Activated CD4-positive, alpha-beta memory T cell treated with anti-CD3 and anti-CD28 coated beads for 36 hours (primary cell): ENCODE measurements at regions not wholly inside any gene's neighbourhood (a gene's known extent, or its start where the extent isn't known, plus 50 kb on each side); places are given as distances from the start of the nearest gene placed in this dataset.

Source experiments
- CTCF ChIA-PET: fragments of 350-600 bp; sonication (Branson Sonifier 250); formaldehyde crosslinking; loops from one replicate; lab custom pipeline; 2021; ENCODE audit warnings: antibody characterized with exemption, inconsistent platforms; lab: Charles Lee
- POLR2A ChIA-PET: fragments of 350-600 bp; sonication (Branson Sonifier 250); formaldehyde crosslinking; loops from one replicate; lab custom pipeline; 2021; ENCODE audit warnings: antibody characterized with exemption; lab: Charles Lee
- DNase-seq: peaks from one replicate; pipeline ENCODE4 v3.0.0-alpha.2; 2020
- H3K27ac Mint-ChIP-seq: one replicate; pipeline ENCODE4 v1.8.0; 2021; ENCODE audit warnings: mixed read lengths
- H3K27me3 Mint-ChIP-seq: one replicate; pipeline ENCODE4 v1.8.0; 2021; ENCODE audit warnings: mixed read lengths
- H3K36me3 Mint-ChIP-seq: one replicate; pipeline ENCODE4 v1.8.0; 2021; ENCODE audit warnings: mixed read lengths
- H3K4me1 Mint-ChIP-seq: one replicate; pipeline ENCODE4 v1.8.0; 2021; ENCODE audit warnings: low read depth, mixed read lengths
- H3K4me3 Mint-ChIP-seq: one replicate; pipeline ENCODE4 v1.8.0; 2021; ENCODE audit warnings: mild to moderate bottlenecking, mixed read lengths
- H3K9me3 Mint-ChIP-seq: one replicate; pipeline ENCODE4 v1.8.0; 2021; ENCODE audit warnings: mixed read lengths
- intact Hi-C: fragments of 100-400 bp; cut with micrococcal nuclease; formaldehyde crosslinking; loops from one replicate; pipeline ENCODE4 v1.15.1; 2023

DNA sequence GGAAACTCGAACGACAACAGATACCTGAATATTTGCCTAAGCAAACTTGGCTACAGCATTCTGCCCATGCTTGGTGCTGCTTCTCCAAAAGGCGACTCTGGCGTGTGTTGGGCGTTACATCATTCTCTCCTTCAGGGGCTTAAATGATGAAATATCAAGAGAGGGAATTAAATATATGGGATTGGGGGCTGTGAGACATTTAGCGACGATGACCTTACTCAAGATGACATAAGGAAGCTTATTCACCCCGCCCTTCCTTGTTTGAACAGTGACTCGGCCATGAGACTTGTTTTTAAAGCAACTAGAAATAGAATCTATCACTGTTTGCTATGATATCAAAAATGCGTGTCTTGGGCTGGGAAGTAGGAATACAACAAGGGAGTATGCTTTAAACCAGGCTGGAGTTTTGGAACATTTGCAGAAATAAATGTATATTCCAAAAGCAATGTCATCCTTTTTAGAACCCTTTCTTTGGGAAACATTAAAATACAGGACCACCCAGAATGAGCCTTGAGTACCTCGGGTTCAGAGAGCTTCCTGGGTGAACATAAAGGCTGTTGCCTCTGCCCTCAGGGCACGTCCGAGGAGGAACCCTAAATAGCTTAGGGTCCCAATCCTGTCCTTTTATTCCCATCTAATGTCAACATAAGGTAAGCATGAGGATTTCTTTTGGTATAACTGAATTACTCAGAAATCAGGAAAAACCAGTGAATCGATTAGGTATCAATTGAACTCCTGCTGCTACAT, 123.3 kb upstream of the SLC45A1 start:
- ChIA-PET POLR2A (no interaction called here), CTCF (no interaction called here)
- Mint-ChIP-seq H3K27ac (no peak overlapping the region), H3K4me3 (no peak overlapping the region), H3K27me3 (no peaks in the 10 kb centered on the region), H3K9me3 (no peaks in the 10 kb centered on the region), H3K36me3 (no peaks in the 10 kb centered on the region), H3K4me1 (peaks cover 18% of the 10 kb centered on the region)
- DNase-seq = no peak
- intact Hi-C loops = no loop called here

DNA sequence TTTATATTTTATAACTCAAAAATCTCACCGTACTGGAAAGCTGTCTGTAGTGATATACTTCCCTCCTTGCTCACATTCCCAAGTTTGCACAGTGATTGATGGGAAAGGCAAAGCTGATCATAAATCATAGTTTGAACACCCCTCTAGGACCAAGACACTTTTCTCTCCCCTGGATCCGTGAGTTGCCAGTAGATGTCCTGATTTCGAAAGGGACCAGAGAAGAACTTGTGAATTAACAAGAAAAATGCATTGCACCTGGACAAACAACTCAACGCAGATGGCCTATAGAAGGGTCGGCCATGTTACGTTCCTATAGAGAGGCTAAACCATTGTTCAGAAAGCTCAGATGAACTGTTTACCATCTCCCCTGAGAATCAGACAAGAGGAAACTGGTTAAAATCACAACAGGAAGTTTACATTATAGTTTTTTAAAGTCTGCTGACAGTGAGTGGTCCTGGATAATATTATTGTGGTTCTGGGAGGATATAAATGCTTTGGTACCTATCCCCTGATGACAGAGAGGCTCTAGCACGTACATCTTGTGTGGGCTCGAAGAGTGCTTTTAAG, 124.0 kb upstream of the SLC45A1 start:
- Mint-ChIP-seq H3K27ac (no peak overlapping the region), H3K9me3 (no peaks in the 10 kb centered on the region), H3K36me3 (no peaks in the 10 kb centered on the region), H3K4me1 (peaks cover 18% of the 10 kb centered on the region), H3K4me3 (no peak overlapping the region), H3K27me3 (no peaks in the 10 kb centered on the region)
- ChIA-PET POLR2A (no interaction called here), CTCF (no interaction called here)
- no peak for DNase-seq
- intact Hi-C loops = no loop called here

DNA sequence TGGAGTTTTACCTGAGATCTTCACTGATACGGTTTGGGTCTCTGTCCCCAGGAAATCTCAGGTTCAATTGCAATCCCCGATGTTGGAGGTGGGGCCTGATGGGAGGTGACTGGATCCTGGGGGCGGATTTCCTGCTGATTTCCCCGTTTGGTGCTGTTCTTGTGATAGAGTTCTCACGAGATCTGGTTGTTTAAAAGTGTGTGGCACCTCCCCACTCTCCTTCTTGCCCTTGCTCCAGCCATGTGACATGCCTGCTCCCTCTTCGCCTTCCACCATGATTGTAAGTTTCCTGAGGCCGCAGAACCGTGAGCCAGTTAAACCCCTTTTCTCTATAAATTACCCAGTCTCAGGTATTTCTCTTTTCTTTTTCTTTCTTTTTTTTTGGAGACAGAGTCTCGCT, 126.4 kb upstream of the SLC45A1 start:
- no peaks in the 10 kb centered on the region for H3K27me3 Mint-ChIP-seq
- H3K27ac Mint-ChIP-seq = no peak overlapping the region
- no peaks in the 10 kb centered on the region for H3K9me3 Mint-ChIP-seq
- intact Hi-C loops = no loop called here
- CTCF ChIA-PET = no interaction called here
- no peak overlapping the region for H3K4me3 Mint-ChIP-seq
- H3K4me1 Mint-ChIP-seq = peaks cover 11% of the 10 kb centered on the region
- no peaks in the 10 kb centered on the region for H3K36me3 Mint-ChIP-seq
- POLR2A ChIA-PET = no interaction called here
- peak; percentile 17 for DNase-seq

GRCh38 chr1:8189931-8190483, 127.9 kb upstream of the SLC45A1 start:
- Mint-ChIP-seq H3K27ac (no peak overlapping the region), H3K4me1 (peaks cover 11% of the 10 kb centered on the region), H3K36me3 (no peaks in the 10 kb centered on the region), H3K27me3 (no peaks in the 10 kb centered on the region), H3K4me3 (no peak overlapping the region), H3K9me3 (no peaks in the 10 kb centered on the region)
- ChIA-PET POLR2A (interaction anchor here (0.6 kb wide), 1 partner anchor 133 kb away, joined by 3 read pairs; no protein-coding TSS in a partner anchor), CTCF (no interaction called here)
- DNase-seq = no peak
- intact Hi-C loops = no loop called here

GRCh38 chr1:8185400-8185799, 132.5 kb upstream of the SLC45A1 start:
- Mint-ChIP-seq H3K4me1 (peaks cover 22% of the 10 kb centered on the region), H3K27ac (no peak overlapping the region), H3K4me3 (no peak overlapping the region), H3K9me3 (no peaks in the 10 kb centered on the region), H3K27me3 (no peaks in the 10 kb centered on the region), H3K36me3 (no peaks in the 10 kb centered on the region)
- intact Hi-C loops = no loop called here
- CTCF ChIA-PET = no interaction called here
- POLR2A ChIA-PET = no interaction called here
- no peak for DNase-seq

DNA sequence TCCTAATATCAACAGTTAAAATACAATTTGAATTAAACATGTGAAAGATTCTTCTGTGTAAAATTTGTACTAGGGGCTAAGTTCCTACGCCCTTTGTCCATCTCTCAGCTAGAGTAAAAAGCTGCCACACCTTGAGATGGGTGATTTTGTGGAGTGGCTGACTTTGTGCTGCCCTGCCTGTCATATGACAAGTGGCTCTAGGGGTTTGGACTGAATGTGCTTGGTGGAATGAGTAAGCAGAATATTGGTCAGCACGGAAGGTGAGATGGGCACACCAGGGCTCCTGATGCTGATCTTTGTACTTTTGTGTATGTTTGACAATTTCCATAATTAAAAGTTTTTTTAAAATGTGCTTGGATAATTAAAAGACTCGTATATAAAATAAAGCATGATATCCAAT, 133.6 kb upstream of the SLC45A1 start:
- H3K9me3 Mint-ChIP-seq = peaks cover 9% of the 10 kb centered on the region
- intact Hi-C loops = no loop called here
- H3K4me3 Mint-ChIP-seq = no peak overlapping the region
- H3K27me3 Mint-ChIP-seq = no peaks in the 10 kb centered on the region
- no peak for DNase-seq
- no peak overlapping the region for H3K27ac Mint-ChIP-seq
- ChIA-PET CTCF (no interaction called here), POLR2A (no interaction called here)
- H3K36me3 Mint-ChIP-seq = peaks cover 2% of the 10 kb centered on the region
- peaks cover 22% of the 10 kb centered on the region for H3K4me1 Mint-ChIP-seq

DNA sequence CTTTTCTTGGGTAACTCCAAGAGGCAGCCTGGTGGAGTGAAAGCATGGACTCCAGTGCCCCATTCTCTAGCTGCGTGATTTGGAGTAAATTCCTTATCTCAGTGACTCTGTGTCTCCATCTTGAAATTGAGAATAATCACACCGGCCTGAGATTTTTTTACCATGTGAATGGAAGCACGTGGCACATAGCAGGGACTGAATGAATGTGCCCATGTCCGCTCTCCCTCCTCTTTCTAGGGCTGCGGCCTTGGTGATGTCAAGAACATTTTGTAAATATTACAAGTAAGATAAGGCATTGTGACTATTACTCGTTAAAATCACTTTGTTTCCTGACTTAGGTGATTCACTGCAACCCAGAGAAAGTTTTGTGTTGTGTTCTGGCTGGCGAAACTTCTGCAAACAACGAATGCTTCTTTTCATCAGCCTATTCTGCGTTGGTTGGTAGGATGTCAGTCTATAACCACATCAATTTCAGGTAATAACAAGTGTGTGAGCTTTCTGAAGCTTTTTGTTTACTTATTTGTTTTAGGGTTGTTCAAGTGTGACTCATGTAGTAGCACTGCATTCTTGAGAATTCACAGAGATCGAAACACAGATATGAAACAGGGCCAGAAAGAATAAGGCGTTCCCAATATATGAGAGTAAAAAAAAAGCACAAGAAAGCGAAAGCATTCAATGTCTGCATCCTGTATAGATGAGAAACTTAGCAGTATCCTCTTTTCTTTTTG, 135.7 kb upstream of the SLC45A1 start:
- ChIA-PET POLR2A (interaction anchor here (0.6 kb wide), 1 partner anchor 85 kb away, joined by 3 read pairs; no protein-coding TSS in a partner anchor), CTCF (no interaction called here)
- Mint-ChIP-seq H3K27ac (peak overlapping the region; percentile 69), H3K27me3 (no peaks in the 10 kb centered on the region), H3K4me1 (peaks cover 22% of the 10 kb centered on the region), H3K4me3 (peak overlapping the region; percentile 24), H3K9me3 (peaks cover 20% of the 10 kb centered on the region), H3K36me3 (peaks cover 8% of the 10 kb centered on the region)
- intact Hi-C loops = loop anchor here (1.0 kb wide), 3 partner anchors 13 to 85 kb away; no protein-coding TSS in a partner anchor
- peak; percentile 58 for DNase-seq

GRCh38 chr1:8179132-8179793, 138.7 kb upstream of the SLC45A1 start:
- intact Hi-C loops = no loop called here
- peaks cover 22% of the 10 kb centered on the region for H3K4me1 Mint-ChIP-seq
- H3K27me3 Mint-ChIP-seq = no peaks in the 10 kb centered on the region
- H3K27ac Mint-ChIP-seq = no peak overlapping the region
- no peak for DNase-seq
- peaks cover 8% of the 10 kb centered on the region for H3K36me3 Mint-ChIP-seq
- ChIA-PET POLR2A (no interaction called here), CTCF (interaction anchor here (0.6 kb wide), 1 partner anchor 100 kb away, joined by 6 read pairs; no protein-coding TSS in a partner anchor)
- H3K4me3 Mint-ChIP-seq = no peak overlapping the region
- H3K9me3 Mint-ChIP-seq = peaks cover 20% of the 10 kb centered on the region

DNA sequence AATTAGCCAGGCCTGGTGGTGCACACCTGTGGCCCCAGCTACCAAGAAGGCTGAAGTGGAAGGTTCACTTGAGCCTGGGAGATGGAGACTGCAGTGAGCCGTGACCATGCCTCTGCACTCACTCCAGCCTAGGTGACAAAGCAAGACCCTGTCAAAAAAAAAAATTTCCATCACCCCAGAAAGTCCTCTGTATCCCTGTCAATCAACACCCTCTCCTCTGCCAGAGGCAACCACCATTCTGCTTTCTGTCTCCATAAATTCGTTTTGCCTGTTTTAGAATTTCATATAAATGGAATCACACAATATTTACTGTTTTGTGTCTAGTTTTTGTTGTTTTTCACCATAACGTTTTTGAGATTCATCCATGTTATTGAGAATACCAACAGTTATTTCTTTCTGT, 141.6 kb upstream of the SLC45A1 start:
- H3K4me1 Mint-ChIP-seq = no peaks in the 10 kb centered on the region
- DNase-seq = no peak
- POLR2A ChIA-PET = no interaction called here
- peaks cover 20% of the 10 kb centered on the region for H3K9me3 Mint-ChIP-seq
- no peak overlapping the region for H3K27ac Mint-ChIP-seq
- no peak overlapping the region for H3K4me3 Mint-ChIP-seq
- H3K36me3 Mint-ChIP-seq = peaks cover 8% of the 10 kb centered on the region
- CTCF ChIA-PET = no interaction called here
- intact Hi-C loops = no loop called here
- no peaks in the 10 kb centered on the region for H3K27me3 Mint-ChIP-seq

DNA sequence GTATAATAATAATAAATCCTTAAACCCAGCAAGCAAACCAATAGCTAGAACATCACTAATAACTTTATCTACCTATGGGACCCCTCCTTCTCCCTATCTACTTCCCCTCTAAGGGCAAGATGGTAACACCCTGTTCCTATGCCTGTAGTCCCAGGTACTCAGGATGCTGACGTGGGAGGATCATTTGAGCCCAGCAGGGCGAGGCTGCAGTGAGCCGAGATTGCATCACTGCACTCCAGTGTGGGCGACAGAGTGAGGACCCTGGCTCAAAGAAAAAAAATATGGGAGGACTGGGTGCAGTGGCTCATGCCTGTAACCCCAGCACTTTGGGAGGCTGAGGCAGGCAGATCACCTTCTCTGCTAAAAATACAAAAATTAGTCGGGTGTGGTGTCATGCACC, 143.1 kb upstream of the SLC45A1 start:
- H3K27ac Mint-ChIP-seq = no peak overlapping the region
- H3K27me3 Mint-ChIP-seq = no peaks in the 10 kb centered on the region
- H3K4me1 Mint-ChIP-seq = peaks cover 7% of the 10 kb centered on the region
- intact Hi-C loops = no loop called here
- ChIA-PET CTCF (no interaction called here), POLR2A (no interaction called here)
- H3K36me3 Mint-ChIP-seq = peaks cover 8% of the 10 kb centered on the region
- DNase-seq = no peak
- H3K9me3 Mint-ChIP-seq = peaks cover 14% of the 10 kb centered on the region
- no peak overlapping the region for H3K4me3 Mint-ChIP-seq

GRCh38 chr1:8171751-8172464, 145.8 kb upstream of the ERRFI1 start:
- CTCF ChIA-PET = no interaction called here

More at GRCh38 chr1:8171751-8172464, 145.8 kb upstream of the ERRFI1 start:
- H3K36me3 Mint-ChIP-seq = no peaks in the 10 kb centered on the region
- no peaks in the 10 kb centered on the region for H3K27me3 Mint-ChIP-seq
- H3K9me3 Mint-ChIP-seq = no peaks in the 10 kb centered on the region
- H3K27ac Mint-ChIP-seq = no peak overlapping the region
- no peak overlapping the region for H3K4me3 Mint-ChIP-seq
- intact Hi-C loops = no loop called here
- no peak for DNase-seq
- peaks cover 28% of the 10 kb centered on the region for H3K4me1 Mint-ChIP-seq
- POLR2A ChIA-PET = no interaction called here
